ENCODE measurements at regions not wholly inside any gene's neighbourhood (a gene's known extent, or its start where the extent isn't known, plus 50 kb on each side); places are given as distances from the start of the nearest gene placed in this dataset.
A peak's percentile ranks its signal among the peaks of the same experiment; 100 is the strongest.

DNA sequence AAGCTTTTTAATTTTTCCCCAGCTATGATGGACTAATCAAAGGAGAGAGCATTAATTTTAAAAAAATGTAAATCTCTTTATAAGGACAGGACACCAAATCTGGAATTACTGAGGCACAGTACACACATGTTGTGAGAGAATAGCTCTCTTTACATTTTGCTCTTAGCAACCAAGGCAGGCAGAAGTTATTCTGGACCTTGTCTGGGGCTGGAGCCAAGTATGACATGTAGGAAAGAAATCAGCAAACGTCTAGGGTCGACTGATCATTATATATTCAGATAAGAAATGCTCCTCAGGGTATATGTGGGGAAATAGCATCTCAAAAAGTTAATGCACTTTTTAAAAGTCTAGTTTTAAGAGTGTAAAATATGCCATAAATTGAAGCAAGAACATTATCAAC lies 1330.0 kb upstream of the CELF4 start:
- ChIA-PET CTCF (no interaction called here), POLR2A (ENCODE audit: unreplicated experiment) (no interaction called here)
- no peak for DNase-seq
- TF ChIP-seq EZH2phosphoT487 (IDR thresholded peaks at IDR 0.05; ENCODE audit: borderline replicate concordance, low read length) (no peak), EZH2 (IDR thresholded peaks at IDR 0.05; ENCODE audit: low read length, unreplicated experiment) (no peak), CTCF (conservative IDR thresholded peaks at IDR 0.05; ENCODE audit: low read depth, low read length) (no peak)
- no peak overlapping the region for H3K27ac ChIP-seq (ENCODE audit: low read length)
- ATAC-seq: no peak
- H3K27me3 ChIP-seq (ENCODE audit: low read length): no peaks in the 10 kb centered on the region
- H3K4me3 ChIP-seq (ENCODE audit: low read length): no peak overlapping the region
- H3K9me3 ChIP-seq (ENCODE audit: low read length): no peaks in the 10 kb centered on the region
- BruUV-seq (replicated peaks): no TSS peak
- H3K4me2 ChIP-seq (ENCODE audit: low read length): no peak overlapping the region
- no peaks in the 10 kb centered on the region for H3K79me2 ChIP-seq (ENCODE audit: low read length)
- H3F3A ChIP-seq (ENCODE audit: low read length, unreplicated experiment): no peaks in the 10 kb centered on the region
- no peaks in the 10 kb centered on the region for H3K9me2 ChIP-seq (replicated peaks; ENCODE audit: low read length)
- no peaks in the 10 kb centered on the region for H3K36me3 ChIP-seq (ENCODE audit: low read depth, low read length)
- H4K20me1 ChIP-seq (ENCODE audit: low read length): no peaks in the 10 kb centered on the region
- intact Hi-C loops (cut with micrococcal nuclease): no loop called here
- no peak overlapping the region for H2AFZ ChIP-seq (ENCODE audit: low read length)
- H3K9ac ChIP-seq (ENCODE audit: low read length): no peak overlapping the region
- no peaks in the 10 kb centered on the region for H3K4me1 ChIP-seq (ENCODE audit: insufficient read depth, low read length)

GRCh38 chr18:38887671-38888020 lies 1322.0 kb upstream of the CELF4 start:
- H3K4me2 ChIP-seq (ENCODE audit: low read length): no peak overlapping the region
- no TSS peak for BruUV-seq (replicated peaks)
- H4K20me1 ChIP-seq (ENCODE audit: low read length): no peaks in the 10 kb centered on the region
- DNase-seq (no peak), ATAC-seq (no peak)
- H2AFZ ChIP-seq (ENCODE audit: low read length): no peak overlapping the region
- no peak overlapping the region for H3K27ac ChIP-seq (ENCODE audit: low read length)
- CTCF ChIA-PET: no interaction called here
- H3K36me3 ChIP-seq (ENCODE audit: low read depth, low read length): no peaks in the 10 kb centered on the region
- no peaks in the 10 kb centered on the region for H3K79me2 ChIP-seq (ENCODE audit: low read length)
- H3K9me2 ChIP-seq (replicated peaks; ENCODE audit: low read length): no peaks in the 10 kb centered on the region
- H3K4me1 ChIP-seq (ENCODE audit: insufficient read depth, low read length): no peaks in the 10 kb centered on the region
- no peaks in the 10 kb centered on the region for H3F3A ChIP-seq (ENCODE audit: low read length, unreplicated experiment)
- H3K27me3 ChIP-seq (ENCODE audit: low read length): no peaks in the 10 kb centered on the region
- no peaks in the 10 kb centered on the region for H3K9me3 ChIP-seq (ENCODE audit: low read length)
- intact Hi-C loops (cut with micrococcal nuclease): no loop called here
- no peak overlapping the region for H3K4me3 ChIP-seq (ENCODE audit: low read length)
- no peak for TF ChIP-seq CTCF (conservative IDR thresholded peaks at IDR 0.05; ENCODE audit: low read depth, low read length)
- no peak for TF ChIP-seq EZH2phosphoT487 (IDR thresholded peaks at IDR 0.05; ENCODE audit: borderline replicate concordance, low read length)
- TF ChIP-seq EZH2 (IDR thresholded peaks at IDR 0.05; ENCODE audit: low read length, unreplicated experiment): no peak
- H3K9ac ChIP-seq (ENCODE audit: low read length): no peak overlapping the region
- POLR2A ChIA-PET (ENCODE audit: unreplicated experiment): no interaction called here

- H4K20me1 ChIP-seq (ENCODE audit: low read length): no peaks in the 10 kb centered on the region
- H3K36me3 ChIP-seq (ENCODE audit: low read depth, low read length): no peaks in the 10 kb centered on the region
- intact Hi-C loops (cut with micrococcal nuclease): no loop called here
- H3K9me3 ChIP-seq (ENCODE audit: low read length): no peaks in the 10 kb centered on the region
- H3K9me2 ChIP-seq (replicated peaks; ENCODE audit: low read length): no peaks in the 10 kb centered on the region
- no peaks in the 10 kb centered on the region for H3F3A ChIP-seq (ENCODE audit: low read length, unreplicated experiment)
- ChIA-PET POLR2A (ENCODE audit: unreplicated experiment) (no interaction called here), CTCF (no interaction called here)
- no peak overlapping the region for H3K4me3 ChIP-seq (ENCODE audit: low read length)
- ATAC-seq (peak; percentile 50), DNase-seq (peak; percentile 19)
- H3K4me1 ChIP-seq (ENCODE audit: insufficient read depth, low read length): no peaks in the 10 kb centered on the region
- H3K27me3 ChIP-seq (ENCODE audit: low read length): no peaks in the 10 kb centered on the region
- no peaks in the 10 kb centered on the region for H3K79me2 ChIP-seq (ENCODE audit: low read length)
- H3K4me2 ChIP-seq (ENCODE audit: low read length): no peak overlapping the region
- no peak overlapping the region for H3K9ac ChIP-seq (ENCODE audit: low read length)
- H3K27ac ChIP-seq (ENCODE audit: low read length): peak overlapping the region; percentile 40; the same call in 1 of the 2 replicates
- H2AFZ ChIP-seq (ENCODE audit: low read length): no peak overlapping the region
- TF ChIP-seq CTCF (conservative IDR thresholded peaks at IDR 0.05; ENCODE audit: low read depth, low read length): no peak
- no peak for TF ChIP-seq EZH2phosphoT487 (IDR thresholded peaks at IDR 0.05; ENCODE audit: borderline replicate concordance, low read length)
- TF ChIP-seq EZH2 (IDR thresholded peaks at IDR 0.05; ENCODE audit: low read length, unreplicated experiment): no peak
- BruUV-seq (replicated peaks): no TSS peak
Observed at GRCh38 chr18:38886861-38887670, 1321.5 kb upstream of the CELF4 start.
